ENCODE measurements at regions not wholly inside any gene's neighbourhood (a gene's known extent, or its start where the extent isn't known, plus 50 kb on each side); places are given as distances from the start of the nearest gene placed in this dataset.
"Not testable (repeated sequence)": the region's sequence is repeated elsewhere in the genome, so short reads cannot be mapped to it uniquely, and the experiment has no call there.

DNA sequence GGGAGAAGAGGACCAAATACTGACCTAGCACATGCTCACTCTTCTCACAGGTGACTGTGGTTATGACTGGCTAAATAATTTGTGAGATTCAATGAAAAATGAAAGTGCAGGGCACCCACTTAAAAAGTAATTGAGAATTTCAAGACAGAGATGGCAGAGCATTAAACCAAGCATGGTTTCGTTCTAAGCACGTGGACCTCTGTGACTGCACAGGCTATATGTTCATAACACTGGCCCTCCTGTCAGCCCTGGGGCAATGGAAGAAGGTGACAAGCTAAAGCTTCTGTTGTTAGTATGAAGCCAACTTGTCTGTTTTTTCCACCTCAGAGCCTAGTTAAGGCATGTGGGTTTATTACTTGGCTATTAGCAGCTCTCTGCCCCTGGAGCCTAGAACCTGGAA, 130.9 kb downstream of the FASLG start:
- FAIRE-seq (no peak), DNase-seq (no peak)
- no peaks in the 10 kb centered on the region for H3K27me3 ChIP-seq (ENCODE audit: control insufficient read depth, insufficient read depth, low read length)
- no peaks in the 10 kb centered on the region for H3K36me3 ChIP-seq (ENCODE audit: control insufficient read depth in 2 of 3, insufficient read depth in 3 of 3, low read length in 3 of 3)
- intact Hi-C loops (cut with DNase I) = no loop called here
- peaks cover 0 to 3% (median 0%) of the 10 kb centered on the region in 3 donors for H3K9me3 ChIP-seq (ENCODE audit: control insufficient read depth in 2 of 3, insufficient read depth in 1 of 3, low read length in 3 of 3)
- no peak overlapping the region for H3K27ac ChIP-seq (ENCODE audit: low read depth in 2 of 2, low read length in 2 of 2)
- H3K4me1 ChIP-seq (ENCODE audit: control insufficient read depth in 2 of 3, insufficient read depth in 2 of 3, low read depth in 1 of 3, low read length in 3 of 3) = no peaks in the 10 kb centered on the region
- H3K9ac ChIP-seq (ENCODE audit: low read length in 3 of 3) = no peak overlapping the region
- TF ChIP-seq, protein P1, sequence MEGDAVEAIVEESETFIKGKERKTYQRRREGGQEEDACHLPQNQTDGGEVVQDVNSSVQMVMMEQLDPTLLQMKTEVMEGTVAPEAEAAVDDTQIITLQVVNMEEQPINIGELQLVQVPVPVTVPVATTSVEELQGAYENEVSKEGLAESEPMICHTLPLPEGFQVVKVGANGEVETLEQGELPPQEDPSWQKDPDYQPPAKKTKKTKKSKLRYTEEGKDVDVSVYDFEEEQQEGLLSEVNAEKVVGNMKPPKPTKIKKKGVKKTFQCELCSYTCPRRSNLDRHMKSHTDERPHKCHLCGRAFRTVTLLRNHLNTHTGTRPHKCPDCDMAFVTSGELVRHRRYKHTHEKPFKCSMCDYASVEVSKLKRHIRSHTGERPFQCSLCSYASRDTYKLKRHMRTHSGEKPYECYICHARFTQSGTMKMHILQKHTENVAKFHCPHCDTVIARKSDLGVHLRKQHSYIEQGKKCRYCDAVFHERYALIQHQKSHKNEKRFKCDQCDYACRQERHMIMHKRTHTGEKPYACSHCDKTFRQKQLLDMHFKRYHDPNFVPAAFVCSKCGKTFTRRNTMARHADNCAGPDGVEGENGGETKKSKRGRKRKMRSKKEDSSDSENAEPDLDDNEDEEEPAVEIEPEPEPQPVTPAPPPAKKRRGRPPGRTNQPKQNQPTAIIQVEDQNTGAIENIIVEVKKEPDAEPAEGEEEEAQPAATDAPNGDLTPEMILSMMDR (IDR thresholded peaks at IDR 0.05; ENCODE audit: borderline replicate concordance, extremely low read depth, insufficient read depth) = no peak
- no peak overlapping the region for H3K4me3 ChIP-seq (ENCODE audit: low read length in 3 of 3)

DNA sequence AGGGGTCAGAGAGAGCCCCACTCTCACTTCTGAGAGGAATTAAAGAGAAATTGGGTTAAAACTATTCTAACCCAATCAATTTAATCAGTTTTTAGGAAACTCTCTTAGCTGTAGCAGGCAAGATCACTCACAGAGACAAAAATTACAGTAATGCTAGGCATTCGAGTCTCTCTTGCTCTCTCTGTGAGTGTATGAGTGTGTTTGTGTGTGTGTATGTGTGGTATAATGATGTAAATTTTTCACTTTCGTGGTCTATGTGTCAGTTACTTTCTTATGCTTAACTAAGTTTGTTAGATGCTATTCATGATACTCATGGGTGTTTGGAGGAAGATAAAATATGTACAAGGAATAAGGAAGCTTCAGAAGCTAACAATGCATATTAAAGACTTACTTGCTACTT, 131.3 kb downstream of the FASLG start:
- Histone ChIP-seq H3K4me1 (ENCODE audit: control insufficient read depth in 2 of 3, insufficient read depth in 2 of 3, low read depth in 1 of 3, low read length in 3 of 3) (no peaks in the 10 kb centered on the region), H3K9me3 (ENCODE audit: control insufficient read depth in 2 of 3, insufficient read depth in 1 of 3, low read length in 3 of 3) (peaks cover 0 to 3% (median 0%) of the 10 kb centered on the region in 3 donors), H3K36me3 (ENCODE audit: control insufficient read depth in 2 of 3, insufficient read depth in 3 of 3, low read length in 3 of 3) (no peaks in the 10 kb centered on the region), H3K9ac (ENCODE audit: low read length in 3 of 3) (no peak overlapping the region), H3K4me3 (ENCODE audit: low read length in 3 of 3) (no peak overlapping the region), H3K27ac (ENCODE audit: low read depth in 2 of 2, low read length in 2 of 2) (no peak overlapping the region), H3K27me3 (ENCODE audit: control insufficient read depth, insufficient read depth, low read length) (no peaks in the 10 kb centered on the region)
- DNase-seq (no peak), FAIRE-seq (no peak)
- TF ChIP-seq, protein P1 (IDR thresholded peaks at IDR 0.05; ENCODE audit: borderline replicate concordance, extremely low read depth, insufficient read depth) = no peak
- intact Hi-C loops (cut with DNase I) = no loop called here

DNA sequence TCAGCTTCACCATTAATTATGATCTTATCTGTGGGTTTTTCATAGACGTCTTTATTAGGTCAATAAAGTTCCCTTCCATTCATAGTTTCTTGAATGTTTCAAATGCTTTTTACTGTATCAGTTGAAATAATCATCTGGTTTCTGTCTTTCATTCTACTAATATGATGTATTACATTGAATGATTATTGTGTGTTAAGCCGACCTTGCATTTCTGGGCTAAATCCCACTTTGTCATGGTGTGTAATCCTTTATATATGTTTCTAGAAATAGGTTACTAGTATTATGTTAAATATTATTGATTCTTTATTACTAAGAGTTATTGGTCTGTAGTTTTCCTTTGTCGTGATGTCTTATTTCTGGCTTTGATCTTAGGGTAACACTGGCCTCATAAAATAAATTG, 134.9 kb downstream of the FASLG start:
- H3K9me3 ChIP-seq (ENCODE audit: control insufficient read depth in 2 of 3, insufficient read depth in 1 of 3, low read length in 3 of 3) = no peaks in the 10 kb centered on the region
- no peaks in the 10 kb centered on the region for H3K27me3 ChIP-seq (ENCODE audit: control insufficient read depth, insufficient read depth, low read length)
- H3K9ac ChIP-seq (ENCODE audit: low read length in 3 of 3) = no peak overlapping the region
- TF ChIP-seq, protein P1 (IDR thresholded peaks at IDR 0.05; ENCODE audit: borderline replicate concordance, extremely low read depth, insufficient read depth) = no peak
- no peak overlapping the region for H3K27ac ChIP-seq (ENCODE audit: low read depth in 2 of 2, low read length in 2 of 2)
- FAIRE-seq (no peak), DNase-seq (no peak)
- H3K4me1 ChIP-seq (ENCODE audit: control insufficient read depth in 2 of 3, insufficient read depth in 2 of 3, low read depth in 1 of 3, low read length in 3 of 3) = no peaks in the 10 kb centered on the region
- no peak overlapping the region for H3K4me3 ChIP-seq (ENCODE audit: low read length in 3 of 3)
- H3K36me3 ChIP-seq (ENCODE audit: control insufficient read depth in 2 of 3, insufficient read depth in 3 of 3, low read length in 3 of 3) = no peaks in the 10 kb centered on the region
- intact Hi-C loops (cut with DNase I) = no loop called here

DNA sequence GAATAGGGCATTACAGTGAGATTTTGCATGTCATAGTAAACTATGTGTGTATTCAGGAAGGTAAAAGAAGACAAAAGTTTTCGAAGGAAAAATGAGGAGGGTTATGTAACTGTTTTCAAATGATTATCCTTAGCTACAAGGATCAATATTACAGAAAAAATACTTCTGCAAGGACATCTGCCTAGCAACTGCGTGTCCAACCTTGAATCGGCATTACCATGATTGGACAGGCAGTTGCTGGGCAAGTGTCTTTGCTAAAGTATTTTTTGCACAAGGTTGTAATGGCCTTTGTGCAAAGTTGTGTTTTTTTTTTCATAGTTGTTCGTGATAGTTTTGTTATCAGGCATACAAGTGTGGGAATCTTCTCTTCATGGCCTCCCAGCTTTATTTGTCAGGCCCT, 136.8 kb downstream of the FASLG start:
- Histone ChIP-seq H3K36me3 (ENCODE audit: control insufficient read depth in 2 of 3, insufficient read depth in 3 of 3, low read length in 3 of 3) (no peaks in the 10 kb centered on the region), H3K27me3 (ENCODE audit: control insufficient read depth, insufficient read depth, low read length) (no peaks in the 10 kb centered on the region), H3K4me1 (ENCODE audit: control insufficient read depth in 2 of 3, insufficient read depth in 2 of 3, low read depth in 1 of 3, low read length in 3 of 3) (no peaks in the 10 kb centered on the region), H3K4me3 (ENCODE audit: low read length in 3 of 3) (no peak overlapping the region), H3K9ac (ENCODE audit: low read length in 3 of 3) (no peak overlapping the region), H3K9me3 (ENCODE audit: control insufficient read depth in 2 of 3, insufficient read depth in 1 of 3, low read length in 3 of 3) (no peaks in the 10 kb centered on the region), H3K27ac (ENCODE audit: low read depth in 2 of 2, low read length in 2 of 2) (no peak overlapping the region)
- intact Hi-C loops (cut with DNase I) = no loop called here
- TF ChIP-seq, protein P1 (IDR thresholded peaks at IDR 0.05; ENCODE audit: borderline replicate concordance, extremely low read depth, insufficient read depth) = no peak
- FAIRE-seq (no peak), DNase-seq (no peak)

DNA sequence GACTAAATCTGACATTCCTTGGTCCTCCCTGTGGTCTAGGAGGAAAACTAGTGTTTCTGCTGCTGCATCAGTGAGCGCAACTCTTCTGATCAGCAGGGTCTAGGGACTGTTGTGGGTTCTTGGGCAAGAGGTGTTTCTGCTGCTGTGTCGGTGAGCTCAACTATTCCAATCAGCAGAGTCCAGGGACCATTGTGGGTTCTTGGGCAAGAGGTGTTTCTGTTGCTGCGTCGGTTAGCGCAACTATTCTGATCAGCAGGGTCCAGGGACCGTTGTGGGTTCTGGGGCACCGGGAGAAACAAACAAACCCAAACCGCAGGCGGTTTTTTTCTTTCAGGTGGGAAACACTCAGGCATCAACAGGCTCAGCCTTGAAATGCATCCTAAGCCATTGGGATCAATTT, 140.9 kb downstream of the FASLG start:
- H3K9ac ChIP-seq (ENCODE audit: low read length in 3 of 3); H3K9me3 ChIP-seq (ENCODE audit: control insufficient read depth in 2 of 3, insufficient read depth in 1 of 3, low read length in 3 of 3); DNase-seq; H3K27ac ChIP-seq (ENCODE audit: low read depth in 2 of 2, low read length in 2 of 2); H3K36me3 ChIP-seq (ENCODE audit: control insufficient read depth in 2 of 3, insufficient read depth in 3 of 3, low read length in 3 of 3); H3K27me3 ChIP-seq (ENCODE audit: control insufficient read depth, insufficient read depth, low read length); H3K4me3 ChIP-seq (ENCODE audit: low read length in 3 of 3); H3K4me1 ChIP-seq (ENCODE audit: control insufficient read depth in 2 of 3, insufficient read depth in 2 of 3, low read depth in 1 of 3, low read length in 3 of 3); FAIRE-seq; intact Hi-C loops (cut with DNase I): not testable (repeated sequence)
